ENCODE measurements at regions not wholly inside any gene's neighbourhood (a gene's known extent, or its start where the extent isn't known, plus 50 kb on each side); places are given as distances from the start of the nearest gene placed in this dataset.

GRCh38 chr9:19989213-19989612 lies 200.4 kb upstream of the SLC24A2 start:
- no peak for DNase-seq (ENCODE audit: low read depth)
- H3K4me3 ChIP-seq (ENCODE audit: low read depth, low read length): no peak overlapping the region
- TF ChIP-seq CTCF (IDR thresholded peaks at IDR 0.05; ENCODE audit: low read depth, low read length, missing control alignments): no peak
- in situ Hi-C loops (cut with HindIII; ENCODE audit: low sequenced_read_pairs): no loop called here

GRCh38 chr9:19988281-19988680 lies 199.4 kb upstream of the SLC24A2 start:
- in situ Hi-C loops (cut with HindIII; ENCODE audit: low sequenced_read_pairs): no loop called here
- no peak for TF ChIP-seq CTCF (IDR thresholded peaks at IDR 0.05; ENCODE audit: low read depth, low read length, missing control alignments)
- no peak for DNase-seq (ENCODE audit: low read depth)

GRCh38 chr9:19985081-19985480 lies 196.2 kb upstream of the SLC24A2 start:
- no peak for DNase-seq (ENCODE audit: low read depth)
- no peak overlapping the region for H3K4me3 ChIP-seq (ENCODE audit: low read depth, low read length)
- no peak for TF ChIP-seq CTCF (IDR thresholded peaks at IDR 0.05; ENCODE audit: low read depth, low read length, missing control alignments)
- in situ Hi-C loops (cut with HindIII; ENCODE audit: low sequenced_read_pairs): no loop called here

More at GRCh38 chr9:19988281-19988680, 199.4 kb upstream of the SLC24A2 start:
- H3K4me3 ChIP-seq (ENCODE audit: low read depth, low read length): no peak overlapping the region

GRCh38 chr9:19976226-19976625 lies 187.4 kb upstream of the SLC24A2 start:
- H3K4me3 ChIP-seq (ENCODE audit: low read depth, low read length): no peak overlapping the region
- in situ Hi-C loops (cut with HindIII; ENCODE audit: low sequenced_read_pairs): no loop called here
- no peak for DNase-seq (ENCODE audit: low read depth)
- no peak for TF ChIP-seq CTCF (IDR thresholded peaks at IDR 0.05; ENCODE audit: low read depth, low read length, missing control alignments)

GRCh38 chr9:19975499-19975898 lies 186.7 kb upstream of the SLC24A2 start:
- in situ Hi-C loops (cut with HindIII; ENCODE audit: low sequenced_read_pairs): no loop called here
- no peak for TF ChIP-seq CTCF (IDR thresholded peaks at IDR 0.05; ENCODE audit: low read depth, low read length, missing control alignments)
- DNase-seq (ENCODE audit: low read depth): no peak
- no peak overlapping the region for H3K4me3 ChIP-seq (ENCODE audit: low read depth, low read length)

- no peak overlapping the region for H3K4me3 ChIP-seq (ENCODE audit: low read depth, low read length)
- DNase-seq (ENCODE audit: low read depth): no peak
- no peak for TF ChIP-seq CTCF (IDR thresholded peaks at IDR 0.05; ENCODE audit: low read depth, low read length, missing control alignments)
- in situ Hi-C loops (cut with HindIII; ENCODE audit: low sequenced_read_pairs): no loop called here
Measured at GRCh38 chr9:19969721-19970120, 180.9 kb upstream of the SLC24A2 start.

Data from astrocyte of the cerebellum (primary cell).